IPS DF 4.7 (cell line): ENCODE measurements at regions not wholly inside any gene's neighbourhood (a gene's known extent, or its start where the extent isn't known, plus 50 kb on each side); places are given as distances from the start of the nearest gene placed in this dataset.

ENCODE experiments used
- DNase-seq: peaks from one replicate; pipeline ENCODE4 v3.0.0-alpha.2; 2013; ENCODE audit warnings: low spot score; ENCODE audit errors: extremely low read depth

- DNase-seq: no peak
Observed at GRCh38 chr5:4065472-4066320, 470.1 kb downstream of the IRX1 start.

GRCh38 chr5:4068171-4068570 lies 472.5 kb downstream of the IRX1 start:
- no peak for DNase-seq

- DNase-seq: no peak
Observed at GRCh38 chr5:4078544-4078943, 482.9 kb downstream of the IRX1 start.

DNA sequence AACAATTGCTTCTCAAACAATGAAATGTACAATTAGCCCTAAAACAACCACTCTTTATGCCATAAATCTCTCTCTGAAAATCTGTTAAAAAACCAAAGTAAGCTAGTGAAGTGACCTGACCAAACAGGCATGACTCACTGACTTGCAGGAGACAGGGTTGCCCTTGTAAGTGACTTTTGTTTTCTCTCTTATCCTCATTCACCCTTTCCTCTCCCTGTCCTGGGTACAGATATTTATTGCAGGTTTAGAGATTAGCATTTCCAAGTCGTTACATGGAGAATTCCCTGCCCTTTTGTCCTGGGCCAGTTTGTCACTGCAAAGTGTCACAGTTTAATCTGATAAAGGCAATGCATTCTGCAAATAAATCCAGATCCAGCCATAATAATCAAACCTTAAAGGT lies 484.2 kb downstream of the IRX1 start:
- no peak for DNase-seq

DNA sequence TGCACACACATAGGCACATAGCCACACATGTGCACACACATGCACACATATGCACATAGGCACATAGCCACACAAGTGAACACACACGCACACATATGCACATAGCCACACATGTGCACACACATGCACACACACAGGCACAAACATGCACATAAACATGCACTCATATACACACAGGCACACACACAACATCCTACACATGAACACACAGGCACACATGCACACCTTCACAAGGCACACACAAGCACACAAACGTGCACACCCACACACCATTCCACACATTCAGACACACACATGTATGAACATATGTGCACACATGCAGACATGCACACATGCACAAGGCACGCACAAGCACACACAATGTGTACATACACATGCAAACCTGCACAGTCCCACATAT lies 484.7 kb downstream of the IRX1 start:
- DNase-seq: no peak

DNA sequence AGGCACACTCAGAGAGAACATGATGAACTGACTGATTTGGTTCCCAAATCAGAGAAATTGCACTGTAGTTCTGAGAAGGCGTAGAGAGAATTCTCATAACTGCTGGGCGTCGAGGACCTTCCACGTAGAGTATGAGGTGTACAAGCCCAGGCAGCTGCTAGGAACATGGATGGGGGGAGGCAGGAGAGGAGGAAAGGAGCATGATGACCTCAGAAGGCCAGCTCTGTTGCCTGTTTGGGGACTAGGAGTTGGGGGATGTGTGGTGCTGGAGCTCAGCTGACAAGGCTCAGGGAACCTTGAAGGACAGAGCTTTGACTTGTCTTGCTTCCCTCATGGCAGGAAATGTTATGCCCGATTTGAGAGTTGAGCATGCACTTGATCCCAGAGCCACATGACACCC lies 485.4 kb downstream of the IRX1 start:
- no peak for DNase-seq

- no peak for DNase-seq
Observed at GRCh38 chr5:4081466-4081865, 485.8 kb downstream of the IRX1 start.

GRCh38 chr5:4082966-4083564 lies 487.4 kb downstream of the IRX1 start:
- DNase-seq: no peak

DNA sequence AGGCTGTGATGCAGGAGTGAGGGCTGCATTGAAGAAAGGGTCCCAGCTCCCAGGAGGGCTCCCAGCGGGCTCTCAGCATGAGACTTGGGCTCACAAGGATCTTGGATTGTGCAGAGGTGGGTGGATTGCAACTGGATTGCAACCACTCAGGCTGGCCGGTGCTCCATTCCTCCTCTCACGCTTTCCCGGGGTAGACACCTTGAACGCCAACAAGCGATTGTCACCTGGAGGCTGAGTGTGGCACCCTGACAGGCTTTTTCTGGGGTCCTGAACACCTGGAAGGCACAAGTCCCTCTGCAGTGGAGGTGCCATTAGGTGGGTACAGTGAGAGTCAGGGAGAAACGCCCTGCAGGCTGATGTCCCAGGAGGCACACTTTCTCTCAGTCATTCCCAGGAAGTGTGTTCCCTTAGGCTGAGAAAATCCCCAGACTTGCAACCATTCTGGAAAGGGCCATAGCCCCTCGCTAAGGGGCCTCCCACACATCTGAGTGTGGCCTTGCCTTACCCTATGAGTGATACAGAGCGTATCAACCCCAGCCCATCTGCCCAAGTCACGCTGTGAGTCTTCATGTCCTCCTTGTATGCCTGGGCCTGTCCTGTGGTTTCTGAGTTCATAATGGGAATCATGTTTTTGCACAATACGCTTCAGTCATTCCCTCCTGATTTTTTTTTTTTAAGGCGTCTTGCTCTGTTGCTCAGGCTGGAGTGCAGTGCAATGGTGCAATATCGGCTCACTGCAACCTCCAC lies 488.1 kb downstream of the IRX1 start:
- DNase-seq: no peak

DNA sequence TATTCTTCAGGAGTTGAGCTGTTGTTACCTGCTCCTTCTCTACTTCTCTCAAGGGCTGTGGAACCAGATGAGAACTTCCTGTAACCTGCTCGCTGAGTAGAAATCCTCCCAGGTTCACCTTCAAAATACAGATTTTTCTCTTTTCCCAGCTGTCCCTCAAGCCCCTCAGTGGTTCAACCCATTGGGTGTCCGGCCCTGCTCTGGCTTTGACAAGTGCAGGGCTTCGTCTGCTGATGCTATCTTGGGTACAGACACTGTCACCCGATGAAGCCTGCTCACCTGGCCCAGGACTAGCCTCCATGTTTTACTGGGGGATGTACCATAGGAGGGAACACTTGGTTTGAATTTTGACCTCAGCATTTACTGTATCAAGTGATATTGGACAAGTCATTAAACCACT lies 490.4 kb downstream of the IRX1 start:
- no peak for DNase-seq

GRCh38 chr5:4087110-4087509 lies 491.5 kb downstream of the IRX1 start:
- DNase-seq: no peak

DNA sequence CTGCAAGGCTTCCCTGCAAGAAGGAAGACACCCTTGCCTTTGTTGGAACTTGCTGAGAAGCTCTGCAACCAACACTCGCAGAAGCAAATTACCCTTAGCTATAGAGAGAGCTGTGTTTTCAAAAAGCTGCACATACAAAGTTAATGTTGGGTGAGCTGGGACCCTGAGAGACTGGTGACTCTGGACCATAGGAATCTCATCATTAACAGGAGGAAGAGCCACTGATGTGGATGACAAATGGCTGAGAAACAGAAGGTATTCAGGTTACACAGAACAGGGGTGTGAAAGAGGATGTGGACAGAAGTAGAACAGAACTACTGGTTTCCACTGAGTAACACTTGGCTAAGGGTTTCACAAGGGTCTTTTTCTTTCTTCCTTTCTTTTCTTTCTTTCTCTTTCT lies 493.5 kb downstream of the IRX1 start:
- DNase-seq: no peak

- DNase-seq: no peak
Observed at GRCh38 chr5:4093236-4093635, 497.6 kb downstream of the IRX1 start.

DNA sequence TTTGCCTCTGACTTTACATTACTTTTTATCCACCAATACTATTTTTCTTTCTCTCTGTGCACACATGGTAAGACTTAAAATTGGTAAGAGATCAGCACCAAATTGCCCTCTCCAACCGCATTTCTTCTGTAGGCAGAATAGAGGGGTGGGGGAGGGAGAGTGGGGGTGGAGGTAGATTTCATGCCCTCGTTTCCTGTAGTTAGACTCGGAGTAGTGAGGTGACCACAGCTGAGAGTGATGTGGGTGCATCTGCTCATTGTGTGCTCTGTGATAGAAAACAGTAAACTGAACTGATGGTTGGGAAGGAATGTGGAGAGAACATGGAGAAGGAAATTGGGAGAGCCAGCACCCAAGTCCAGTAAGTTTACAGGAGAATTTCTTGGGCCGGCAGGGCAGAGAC lies 498.3 kb downstream of the IRX1 start:
- no peak for DNase-seq

- DNase-seq: no peak
Observed at GRCh38 chr5:4095918-4096630, 500.4 kb downstream of the IRX1 start.

- no peak for DNase-seq
Observed at GRCh38 chr5:4097199-4097598, 501.6 kb downstream of the IRX1 start.

GRCh38 chr5:4098226-4098625 lies 502.6 kb downstream of the IRX1 start:
- no peak for DNase-seq

DNA sequence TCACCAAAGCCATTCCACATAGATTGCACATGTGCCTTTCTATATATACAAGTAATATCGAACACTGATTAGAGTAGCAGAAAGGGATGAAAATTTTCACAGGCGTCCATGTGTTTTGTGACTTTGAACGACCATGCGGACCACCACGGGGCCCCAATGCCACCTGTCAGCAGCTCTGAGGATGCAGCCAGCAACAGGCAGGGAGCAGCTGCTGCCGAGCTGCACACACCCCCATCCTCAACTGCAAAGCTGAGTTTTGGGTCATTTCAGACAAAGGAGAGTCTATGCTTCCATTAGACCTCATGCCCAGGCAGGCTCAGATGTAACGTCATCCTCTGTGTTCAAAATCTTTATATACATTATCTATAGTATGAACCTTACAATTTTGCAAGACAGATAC lies 503.8 kb downstream of the IRX1 start:
- DNase-seq: no peak

DNA sequence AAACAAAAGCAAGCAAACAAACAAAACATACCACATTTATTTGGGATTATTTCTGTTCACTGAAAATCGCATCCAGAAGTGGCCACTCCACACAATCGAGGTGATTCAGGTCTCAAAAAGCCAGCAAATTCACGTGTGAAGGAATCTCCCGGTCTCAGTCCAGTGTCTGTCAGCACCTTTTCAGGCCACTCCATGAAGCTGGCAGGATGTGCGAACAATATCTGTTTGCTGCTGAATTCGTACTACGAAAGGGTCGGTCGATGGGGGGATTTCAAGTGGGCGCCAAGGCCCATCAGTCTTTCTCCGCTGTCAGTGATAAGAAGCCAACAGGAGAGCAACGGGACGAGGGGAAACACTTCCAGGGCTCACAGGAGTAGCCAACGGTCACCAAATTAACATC lies 505.1 kb downstream of the IRX1 start:
- DNase-seq: no peak

DNA sequence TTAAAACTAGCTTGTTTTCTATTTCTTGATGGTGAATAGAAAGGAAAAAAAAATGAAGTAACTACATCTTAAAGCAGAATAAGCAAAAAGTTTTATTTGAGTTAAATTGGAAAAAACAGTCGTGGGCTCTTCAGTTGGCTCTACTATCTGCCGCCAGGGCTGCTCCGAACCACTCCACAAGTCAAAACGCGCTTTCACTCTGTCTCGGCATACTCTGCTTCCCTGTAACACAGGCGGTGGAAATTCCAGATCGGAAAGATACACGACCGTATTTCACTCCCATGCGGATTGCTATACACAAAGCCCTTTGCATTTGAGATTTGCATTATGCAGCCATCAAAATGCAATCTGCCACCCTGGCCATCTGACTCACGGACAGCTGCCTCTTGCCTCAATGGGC lies 505.6 kb downstream of the IRX1 start:
- DNase-seq: no peak

GRCh38 chr5:4104831-4105597 lies 509.4 kb downstream of the IRX1 start:
- DNase-seq: no peak
